HepG2 (cell line): ENCODE measurements at regions not wholly inside any gene's neighbourhood (a gene's known extent, or its start where the extent isn't known, plus 50 kb on each side); places are given as distances from the start of the nearest gene placed in this dataset.

Source experiments
- ATF4 ChIP-seq, 2 experiments: fragments of 450-650 bp in 1 of 2; sonication (generic) in 1 of 2; formaldehyde crosslinking; IDR thresholded peaks; 2 replicates each; pipeline versions ENCODE4 v1.5.0 to v1.8.0; 2020 to 2022; ENCODE audit warnings: mild to moderate bottlenecking in 1 of 2, missing genetic modification reagents in 1 of 2
- CREM ChIP-seq, 2 experiments: sonication (generic) in 1 of 2; formaldehyde crosslinking in 1 of 2; IDR thresholded peaks; 2 replicates each; pipeline versions ENCODE4 v1.4.0 to v1.6.1; 2016 to 2020; ENCODE audit warnings: antibody characterized with exemption in 1 of 2, mild to moderate bottlenecking in 1 of 2, missing genetic modification reagents in 1 of 2
- DNMT1 ChIP-seq: sonication (generic); formaldehyde crosslinking; IDR thresholded peaks from 2 replicates; pipeline ENCODE4 v1.5.1; 2020; ENCODE audit warnings: mild to moderate bottlenecking, missing genetic modification reagents
- GRHL1 ChIP-seq: sonication (generic); formaldehyde crosslinking; conservative IDR thresholded peaks from 2 replicates; pipeline ENCODE4 v1.8.0; 2022; ENCODE audit warnings: missing genetic modification reagents
- KLF6 ChIP-seq: IDR thresholded peaks from 2 replicates; pipeline ENCODE4 v1.8.0; 2016; ENCODE audit warnings: missing biosample characterization, missing genetic modification reagents
- MAFF ChIP-seq: IDR thresholded peaks from 2 replicates; pipeline ENCODE4 v1.6.1; 2011; ENCODE audit warnings: low read depth, low read length, improper control_type of control experiment
- ONECUT2 ChIP-seq: sonication (generic); formaldehyde crosslinking; IDR thresholded peaks from 2 replicates; pipeline ENCODE4 v1.4.0; 2020; ENCODE audit warnings: missing genetic modification reagents
- TSC22D2 ChIP-seq: sonication (generic); formaldehyde crosslinking; IDR thresholded peaks from 2 replicates; pipeline ENCODE4 v1.5.1; 2020; ENCODE audit warnings: missing genetic modification reagents, mild to moderate bottlenecking, borderline replicate concordance
- ZFP41 ChIP-seq: sonication (generic); formaldehyde crosslinking; IDR thresholded peaks from 2 replicates; pipeline ENCODE4 v1.4.0; 2020; ENCODE audit warnings: mild to moderate bottlenecking, missing genetic modification reagents, borderline replicate concordance
- ZNF138 ChIP-seq: sonication (generic); formaldehyde crosslinking; IDR thresholded peaks from 2 replicates; pipeline ENCODE4 v1.5.0; 2020; ENCODE audit warnings: mild to moderate bottlenecking, low read depth, missing genetic modification reagents
- ZNF260 ChIP-seq: sonication (generic); formaldehyde crosslinking; IDR thresholded peaks from 2 replicates; pipeline ENCODE4 v1.4.0; 2020; ENCODE audit warnings: missing genetic modification reagents, low read depth, mild to moderate bottlenecking, borderline replicate concordance
- ZNF264 ChIP-seq: sonication (generic); formaldehyde crosslinking; IDR thresholded peaks from 2 replicates; pipeline ENCODE4 v1.4.0; 2020; ENCODE audit warnings: missing genetic modification reagents
- ZNF296 ChIP-seq: sonication (generic); formaldehyde crosslinking; conservative IDR thresholded peaks from 2 replicates; pipeline ENCODE4 v1.5.0; 2020; ENCODE audit warnings: mild to moderate bottlenecking, missing genetic modification reagents
- ZNF343 ChIP-seq: sonication (generic); formaldehyde crosslinking; IDR thresholded peaks from 2 replicates; pipeline ENCODE4 v1.4.0; 2020; ENCODE audit warnings: mild to moderate bottlenecking, missing genetic modification reagents
- ZNF350 ChIP-seq: sonication (generic); formaldehyde crosslinking; IDR thresholded peaks from 2 replicates; pipeline ENCODE4 v1.4.0; 2020; ENCODE audit warnings: mild to moderate bottlenecking, low read depth, missing genetic modification reagents, borderline replicate concordance
- ZNF446 ChIP-seq: sonication (generic); formaldehyde crosslinking; IDR thresholded peaks from 2 replicates; pipeline ENCODE4 v1.5.0; 2020; ENCODE audit warnings: mild to moderate bottlenecking, missing genetic modification reagents
- ZNF501 ChIP-seq: sonication (generic); formaldehyde crosslinking; IDR thresholded peaks from 2 replicates; pipeline ENCODE4 v1.5.1; 2020; ENCODE audit warnings: mild to moderate bottlenecking, moderate library complexity, missing genetic modification reagents
- ZNF530 ChIP-seq: sonication (generic); formaldehyde crosslinking; IDR thresholded peaks from 2 replicates; pipeline ENCODE4 v1.5.0; 2020; ENCODE audit warnings: low read depth, mild to moderate bottlenecking, missing genetic modification reagents
- ZNF550 ChIP-seq: sonication (generic); formaldehyde crosslinking; IDR thresholded peaks from 2 replicates; pipeline ENCODE4 v1.4.0; 2020; ENCODE audit warnings: mild to moderate bottlenecking, missing genetic modification reagents, borderline replicate concordance
- TF ChIP-seq, protein P1 (sequence below): sonication (generic); formaldehyde crosslinking; IDR thresholded peaks from 2 replicates; pipeline ENCODE4 v1.4.0; 2020; ENCODE audit warnings: missing genetic modification reagents, mild to moderate bottlenecking, borderline replicate concordance
- TF ChIP-seq, protein P2 (sequence below): sonication (generic); formaldehyde crosslinking; IDR thresholded peaks from 2 replicates; pipeline ENCODE4 v1.9.0; 2021; ENCODE audit warnings: missing genetic modification reagents, mild to moderate bottlenecking, borderline replicate concordance

DNA sequence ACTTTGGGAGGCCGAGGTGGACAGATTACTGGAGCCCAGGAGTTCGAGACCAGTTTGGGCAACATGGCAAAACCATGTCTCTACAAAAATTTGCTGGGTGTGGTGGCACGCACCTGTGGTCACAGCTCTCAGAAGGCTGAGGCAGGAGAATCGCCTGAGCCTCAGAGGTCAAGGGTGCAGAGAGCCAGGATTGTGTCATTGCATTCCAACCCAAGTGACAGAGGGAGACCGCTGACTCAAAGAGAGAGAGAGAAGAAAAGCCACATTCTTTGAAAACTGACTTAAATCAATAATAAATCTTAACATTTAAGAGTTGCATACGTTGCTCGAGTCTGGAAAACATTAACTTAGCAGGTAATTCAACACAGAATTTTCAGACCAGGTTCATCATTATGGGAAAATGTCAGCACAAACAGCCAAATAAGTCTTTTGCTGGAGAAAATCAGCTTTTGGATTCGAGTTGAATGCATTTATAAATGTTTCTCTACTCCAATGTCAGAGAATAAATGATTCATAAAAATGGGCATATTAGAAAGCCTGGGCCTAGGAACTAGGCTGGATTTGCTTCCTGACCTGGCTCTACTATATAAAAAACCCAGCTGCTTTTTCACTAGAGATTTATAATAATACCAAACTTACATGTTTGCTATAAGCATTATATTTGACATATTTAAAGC is 68.3 kb upstream of the RBPJ start (continued):
- TF ChIP-seq ZNF530 (CRISPR knock-in tag) (no peak), ZNF343 (CRISPR knock-in tag) (no peak), ZNF138 (CRISPR knock-in tag) (no peak), ZNF260 (CRISPR knock-in tag) (no peak), CREM (IDR thresholded peaks at IDR 0.05) (no peak; the same call in 1 of the 2 replicates), CREM (CRISPR knock-in tag; IDR thresholded peaks at IDR 0.05) (no peak), ZNF296 (no peak), ZNF550 (CRISPR knock-in tag) (no peak), KLF6 (no peak), TSC22D2 (CRISPR knock-in tag) (no peak), MAFF (0 out of 2 replicates have a peak, but pooled peaks have one; percentile 17), ZNF501 (CRISPR knock-in tag) (no peak), DNMT1 (CRISPR knock-in tag) (no peak), ZNF446 (CRISPR knock-in tag) (no peak), ZFP41 (CRISPR knock-in tag) (no peak), ZNF264 (CRISPR knock-in tag) (no peak), ATF4 (CRISPR knock-in tag; IDR thresholded peaks at IDR 0.05) (no peak), ONECUT2 (peak; percentile 63; the same call in 1 of the 2 replicates), ZNF350 (CRISPR knock-in tag) (no peak), GRHL1 (no peak)
- TF ChIP-seq, protein P1, sequence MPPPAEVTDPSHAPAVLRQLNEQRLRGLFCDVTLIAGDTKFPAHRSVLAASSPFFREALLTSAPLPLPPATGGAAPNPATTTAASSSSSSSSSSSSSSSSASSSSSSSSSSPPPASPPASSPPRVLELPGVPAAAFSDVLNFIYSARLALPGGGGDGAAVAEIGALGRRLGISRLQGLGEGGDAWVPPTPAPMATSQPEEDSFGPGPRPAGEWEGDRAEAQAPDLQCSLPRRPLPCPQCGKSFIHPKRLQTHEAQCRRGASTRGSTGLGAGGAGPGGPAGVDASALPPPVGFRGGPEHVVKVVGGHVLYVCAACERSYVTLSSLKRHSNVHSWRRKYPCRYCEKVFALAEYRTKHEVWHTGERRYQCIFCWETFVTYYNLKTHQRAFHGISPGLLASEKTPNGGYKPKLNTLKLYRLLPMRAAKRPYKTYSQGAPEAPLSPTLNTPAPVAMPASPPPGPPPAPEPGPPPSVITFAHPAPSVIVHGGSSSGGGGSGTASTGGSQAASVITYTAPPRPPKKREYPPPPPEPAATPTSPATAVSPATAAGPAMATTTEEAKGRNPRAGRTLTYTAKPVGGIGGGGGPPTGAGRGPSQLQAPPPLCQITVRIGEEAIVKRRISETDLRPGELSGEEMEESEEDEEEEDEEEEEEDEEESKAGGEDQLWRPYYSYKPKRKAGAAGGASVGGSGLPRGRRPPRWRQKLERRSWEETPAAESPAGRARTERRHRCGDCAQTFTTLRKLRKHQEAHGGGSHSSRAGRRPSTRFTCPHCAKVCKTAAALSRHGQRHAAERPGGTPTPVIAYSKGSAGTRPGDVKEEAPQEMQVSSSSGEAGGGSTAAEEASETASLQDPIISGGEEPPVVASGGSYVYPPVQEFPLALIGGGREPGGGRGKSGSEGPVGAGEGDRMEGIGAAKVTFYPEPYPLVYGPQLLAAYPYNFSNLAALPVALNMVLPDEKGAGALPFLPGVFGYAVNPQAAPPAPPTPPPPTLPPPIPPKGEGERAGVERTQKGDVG, result no peak
- TF ChIP-seq, protein P2, sequence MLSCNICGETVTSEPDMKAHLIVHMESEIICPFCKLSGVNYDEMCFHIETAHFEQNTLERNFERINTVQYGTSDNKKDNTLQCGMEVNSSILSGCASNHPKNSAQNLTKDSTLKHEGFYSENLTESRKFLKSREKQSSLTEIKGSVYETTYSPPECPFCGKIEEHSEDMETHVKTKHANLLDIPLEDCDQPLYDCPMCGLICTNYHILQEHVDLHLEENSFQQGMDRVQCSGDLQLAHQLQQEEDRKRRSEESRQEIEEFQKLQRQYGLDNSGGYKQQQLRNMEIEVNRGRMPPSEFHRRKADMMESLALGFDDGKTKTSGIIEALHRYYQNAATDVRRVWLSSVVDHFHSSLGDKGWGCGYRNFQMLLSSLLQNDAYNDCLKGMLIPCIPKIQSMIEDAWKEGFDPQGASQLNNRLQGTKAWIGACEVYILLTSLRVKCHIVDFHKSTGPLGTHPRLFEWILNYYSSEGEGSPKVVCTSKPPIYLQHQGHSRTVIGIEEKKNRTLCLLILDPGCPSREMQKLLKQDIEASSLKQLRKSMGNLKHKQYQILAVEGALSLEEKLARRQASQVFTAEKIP (CRISPR knock-in tag), result no peak
